HUES6 (cell line): ENCODE measurements at regions not wholly inside any gene's neighbourhood (a gene's known extent, or its start where the extent isn't known, plus 50 kb on each side); places are given as distances from the start of the nearest gene placed in this dataset.

Source experiments
- H3K27ac ChIP-seq: 2 replicates; pipeline ENCODE4 v1.7.0; 2013; ENCODE audit warnings: low read depth, mild to moderate bottlenecking, low read length, inconsistent platforms
- H3K27me3 ChIP-seq: 2 replicates; pipeline ENCODE4 v1.6.1; 2013; ENCODE audit warnings: low read length; ENCODE audit not compliant: control insufficient read depth, insufficient read depth
- H3K36me3 ChIP-seq: 2 replicates; pipeline ENCODE4 v1.6.1; 2013; ENCODE audit warnings: low read length; ENCODE audit not compliant: control insufficient read depth, insufficient read depth
- H3K4me1 ChIP-seq: 2 replicates; pipeline ENCODE4 v1.6.1; 2013; ENCODE audit warnings: low read length; ENCODE audit not compliant: control insufficient read depth, insufficient read depth
- H3K4me3 ChIP-seq: 2 replicates; pipeline ENCODE4 v1.5.1; 2013; ENCODE audit warnings: low read depth, low read length
- H3K9ac ChIP-seq: one replicate; pipeline ENCODE4 v1.6.1; 2013; ENCODE audit warnings: mild to moderate bottlenecking, low read length
- H3K9me3 ChIP-seq: 2 replicates; pipeline ENCODE4 v1.6.1; 2013; ENCODE audit warnings: low read depth, low read length; ENCODE audit not compliant: control insufficient read depth, insufficient read depth

- Histone ChIP-seq H3K36me3 (no peaks in the 10 kb centered on the region), H3K9ac (no peak overlapping the region), H3K9me3 (no peaks in the 10 kb centered on the region), H3K4me3 (no peak overlapping the region), H3K4me1 (no peaks in the 10 kb centered on the region; the same call in 1 of the 2 replicates), H3K27ac (no peak overlapping the region), H3K27me3 (no peaks in the 10 kb centered on the region)
These were observed 226.3 kb downstream of the ATP23 start for GRCh38 chr12:58167622-58168021.

DNA sequence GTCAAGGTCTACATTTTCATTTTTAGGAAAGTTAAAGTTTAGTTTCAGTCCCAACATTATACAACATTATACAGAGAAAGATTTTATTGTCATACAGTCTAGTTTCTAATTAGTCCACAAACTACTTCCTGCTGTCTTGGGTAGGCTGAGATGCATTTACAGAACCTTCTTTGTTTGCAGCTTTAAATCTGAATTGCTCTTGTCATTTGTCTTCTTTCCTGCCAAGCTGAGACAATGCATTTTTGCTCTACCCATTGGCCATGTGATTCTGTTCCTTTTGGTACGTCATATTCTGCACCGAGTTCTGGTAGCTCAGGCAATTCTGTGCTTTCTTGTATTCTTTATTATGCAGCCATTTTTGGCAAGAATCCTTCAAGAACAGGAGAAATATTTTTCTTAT, 228.5 kb downstream of the ATP23 start:
- Histone ChIP-seq H3K27me3 (no peaks in the 10 kb centered on the region), H3K9me3 (no peaks in the 10 kb centered on the region), H3K4me3 (no peak overlapping the region), H3K9ac (no peak overlapping the region), H3K27ac (no peak overlapping the region), H3K4me1 (no peaks in the 10 kb centered on the region; the same call in 1 of the 2 replicates), H3K36me3 (no peaks in the 10 kb centered on the region)

DNA sequence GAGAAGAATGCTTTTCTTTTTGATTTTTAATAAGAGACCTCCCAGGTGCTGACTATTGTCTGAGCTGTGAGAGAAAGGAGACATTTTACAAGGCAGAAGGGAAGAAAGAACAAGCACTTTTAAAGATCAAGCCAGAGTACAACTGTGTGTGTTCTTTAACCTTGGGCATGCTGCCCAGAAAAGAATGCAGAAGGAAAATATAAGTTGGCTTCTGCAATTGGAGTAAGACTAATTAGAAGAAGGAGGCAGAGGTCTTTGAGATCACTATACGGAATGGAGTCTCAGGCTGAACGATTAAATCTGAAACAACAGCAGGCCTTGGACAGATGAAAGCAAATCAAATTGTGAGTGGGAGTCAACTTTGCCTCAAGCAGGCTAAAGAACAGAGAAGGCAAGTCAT, 230.5 kb downstream of the ATP23 start:
- Histone ChIP-seq H3K27me3 (peaks cover 6% of the 10 kb centered on the region), H3K27ac (no peak overlapping the region), H3K4me1 (no peaks in the 10 kb centered on the region; the same call in 1 of the 2 replicates), H3K9me3 (no peaks in the 10 kb centered on the region), H3K36me3 (no peaks in the 10 kb centered on the region), H3K9ac (no peak overlapping the region), H3K4me3 (no peak overlapping the region)

DNA sequence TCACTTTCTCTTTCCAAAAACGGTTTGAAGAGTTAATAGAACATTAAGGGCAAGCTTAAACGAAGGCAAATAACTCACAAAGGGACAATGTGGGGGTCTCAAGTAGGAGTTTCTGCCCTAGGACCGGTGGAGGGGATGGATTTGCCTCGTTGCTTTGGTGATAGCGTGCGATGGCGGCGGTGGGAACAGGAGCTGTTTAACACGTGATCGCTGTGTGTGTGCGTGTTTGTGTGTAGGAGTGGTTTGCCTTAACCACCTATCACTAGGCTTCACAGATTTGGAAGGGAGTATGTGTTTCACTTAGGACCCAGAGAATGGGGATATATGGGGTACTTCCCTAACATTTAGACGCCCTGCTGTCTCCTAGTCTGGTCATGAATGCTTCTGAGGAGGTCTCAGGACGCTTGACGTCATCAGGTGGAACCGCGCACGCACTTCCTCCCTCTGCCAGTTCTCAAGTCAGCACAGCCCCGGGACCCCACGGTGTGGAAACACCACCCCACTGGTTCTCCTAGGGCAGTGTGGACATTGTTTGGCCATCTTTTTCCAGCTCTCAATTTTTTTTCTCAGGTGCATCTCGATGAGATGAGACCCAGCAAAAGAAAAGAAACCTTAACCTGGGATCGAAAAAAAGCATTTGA, 231.2 kb downstream of the ATP23 start:
- H3K9me3 ChIP-seq: no peaks in the 10 kb centered on the region
- no peak overlapping the region for H3K27ac ChIP-seq
- peaks cover 9% of the 10 kb centered on the region for H3K27me3 ChIP-seq
- no peak overlapping the region for H3K9ac ChIP-seq
- no peaks in the 10 kb centered on the region for H3K36me3 ChIP-seq
- no peak overlapping the region for H3K4me3 ChIP-seq
- no peaks in the 10 kb centered on the region; the same call in 1 of the 2 replicates for H3K4me1 ChIP-seq

GRCh38 chr12:58174316-58174715, 232.9 kb downstream of the ATP23 start:
- no peak overlapping the region for H3K4me3 ChIP-seq
- no peaks in the 10 kb centered on the region for H3K9me3 ChIP-seq
- no peaks in the 10 kb centered on the region for H3K4me1 ChIP-seq
- H3K36me3 ChIP-seq: no peaks in the 10 kb centered on the region
- H3K27ac ChIP-seq: no peak overlapping the region
- H3K9ac ChIP-seq: no peak overlapping the region
- H3K27me3 ChIP-seq: peaks cover 9% of the 10 kb centered on the region

GRCh38 chr12:58176296-58176869, 235.0 kb downstream of the ATP23 start:
- H3K27ac ChIP-seq: no peak overlapping the region
- no peak overlapping the region for H3K9ac ChIP-seq
- no peak overlapping the region for H3K4me3 ChIP-seq
- H3K27me3 ChIP-seq: peaks cover 9% of the 10 kb centered on the region
- H3K4me1 ChIP-seq: no peaks in the 10 kb centered on the region
- H3K36me3 ChIP-seq: no peaks in the 10 kb centered on the region
- H3K9me3 ChIP-seq: no peaks in the 10 kb centered on the region

DNA sequence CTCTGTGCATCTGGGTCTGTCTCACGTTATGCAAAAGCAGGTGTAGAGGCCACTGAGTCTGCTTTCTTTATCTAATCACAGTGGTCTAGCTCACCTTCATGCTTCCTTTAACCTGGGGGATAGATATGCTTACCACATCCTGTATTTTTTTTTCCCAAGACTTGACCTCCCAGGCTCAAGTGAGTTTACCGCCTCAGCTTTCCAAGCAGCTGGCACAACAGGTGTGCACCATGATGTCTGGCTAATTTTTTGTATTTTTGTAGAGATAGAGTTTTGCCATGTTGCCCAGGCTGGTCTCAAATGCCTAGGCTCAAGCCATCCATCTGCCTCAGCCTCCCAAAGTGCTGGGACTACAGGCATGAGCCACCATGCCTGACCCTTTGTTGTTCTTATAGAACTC, 236.0 kb downstream of the ATP23 start:
- no peak overlapping the region for H3K27ac ChIP-seq
- no peaks in the 10 kb centered on the region for H3K9me3 ChIP-seq
- peaks cover 9% of the 10 kb centered on the region for H3K27me3 ChIP-seq
- H3K4me3 ChIP-seq: no peak overlapping the region
- H3K9ac ChIP-seq: no peak overlapping the region
- no peaks in the 10 kb centered on the region for H3K4me1 ChIP-seq
- H3K36me3 ChIP-seq: no peaks in the 10 kb centered on the region

DNA sequence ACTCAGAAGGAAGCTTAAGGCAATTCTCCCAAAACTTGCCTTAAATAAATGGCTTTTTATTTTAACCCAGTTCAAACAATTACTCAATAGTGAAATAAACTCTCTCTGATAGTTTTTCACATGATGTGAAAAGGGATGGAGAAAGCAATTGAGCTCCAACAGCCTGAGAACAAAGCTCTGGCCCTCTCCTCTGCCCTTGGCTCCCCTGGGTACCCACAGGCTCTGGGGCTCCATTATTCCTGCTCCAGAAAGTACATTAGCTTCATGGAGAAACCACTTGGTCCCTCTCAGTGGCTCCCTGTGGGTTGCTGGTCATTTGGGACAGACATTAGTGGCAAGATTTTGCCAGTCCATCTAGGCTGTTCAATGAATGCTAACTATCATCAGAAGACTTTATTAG, 242.8 kb downstream of the ATP23 start:
- Histone ChIP-seq H3K9ac (no peak overlapping the region), H3K27ac (no peak overlapping the region), H3K36me3 (no peaks in the 10 kb centered on the region), H3K4me1 (no peaks in the 10 kb centered on the region), H3K4me3 (no peak overlapping the region), H3K9me3 (0 out of 2 replicates have a peak, but pooled peaks cover 3% of the 10 kb centered on the region), H3K27me3 (no peaks in the 10 kb centered on the region)

DNA sequence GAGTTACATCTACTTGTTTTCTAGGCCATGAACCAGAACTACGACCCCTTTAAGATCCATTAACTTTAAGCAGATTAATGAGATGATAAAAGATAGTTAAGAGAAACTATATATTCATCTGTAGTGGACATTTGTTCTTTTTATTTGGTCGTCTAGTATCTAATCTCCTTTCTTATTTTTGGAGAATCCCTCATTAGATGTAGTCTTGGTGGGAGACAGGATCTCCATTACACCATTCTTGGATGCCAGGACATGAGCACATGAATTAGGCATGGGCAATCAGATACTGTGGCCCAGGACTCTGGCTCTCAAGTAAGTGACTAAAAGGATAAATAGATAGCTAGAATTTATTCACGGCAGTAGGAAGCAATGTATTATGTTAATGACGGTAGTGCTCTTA, 245.0 kb downstream of the ATP23 start:
- Histone ChIP-seq H3K27ac (no peak overlapping the region), H3K36me3 (no peaks in the 10 kb centered on the region), H3K27me3 (no peaks in the 10 kb centered on the region), H3K9ac (no peak overlapping the region), H3K9me3 (0 out of 2 replicates have a peak, but pooled peaks cover 3% of the 10 kb centered on the region), H3K4me3 (no peak overlapping the region), H3K4me1 (no peaks in the 10 kb centered on the region)

DNA sequence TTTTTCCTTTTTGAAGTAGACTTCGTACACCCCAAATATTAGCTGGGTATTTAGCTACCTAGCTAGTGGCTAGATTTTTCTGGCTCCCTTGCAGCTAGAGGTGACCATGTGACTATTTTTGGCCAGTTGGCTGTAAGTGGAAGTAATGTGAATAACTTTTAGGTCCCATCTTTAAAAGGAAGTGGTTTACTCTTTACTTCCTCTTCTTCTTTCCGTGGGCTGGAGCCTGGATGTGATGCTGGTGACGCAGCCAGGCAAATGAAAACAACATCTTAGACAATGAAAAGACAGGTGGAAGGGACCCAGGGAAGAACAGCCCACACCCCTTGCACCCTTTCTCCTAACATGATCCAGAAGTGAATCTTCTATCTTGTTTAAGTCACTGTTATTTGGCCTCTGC, 245.5 kb downstream of the ATP23 start:
- Histone ChIP-seq H3K4me1 (no peaks in the 10 kb centered on the region), H3K36me3 (no peaks in the 10 kb centered on the region), H3K9me3 (0 out of 2 replicates have a peak, but pooled peaks cover 3% of the 10 kb centered on the region), H3K9ac (no peak overlapping the region), H3K4me3 (no peak overlapping the region), H3K27me3 (no peaks in the 10 kb centered on the region), H3K27ac (no peak overlapping the region)

GRCh38 chr12:58189030-58189429, 247.7 kb downstream of the ATP23 start:
- no peak overlapping the region for H3K27ac ChIP-seq
- no peaks in the 10 kb centered on the region for H3K36me3 ChIP-seq
- 0 out of 2 replicates have a peak, but pooled peaks cover 3% of the 10 kb centered on the region for H3K9me3 ChIP-seq
- no peak overlapping the region for H3K9ac ChIP-seq
- H3K4me3 ChIP-seq: no peak overlapping the region
- H3K4me1 ChIP-seq: no peaks in the 10 kb centered on the region
- no peaks in the 10 kb centered on the region for H3K27me3 ChIP-seq
